HFFc6 (cell line): ENCODE measurements at regions not wholly inside any gene's neighbourhood (a gene's known extent, or its start where the extent isn't known, plus 50 kb on each side); places are given as distances from the start of the nearest gene placed in this dataset.

Experiments used
- DNase-seq: peaks from one replicate; pipeline ENCODE4 v3.0.0-alpha.2; 2018
- H3K27ac Mint-ChIP-seq: 2 replicates; pipeline ENCODE4 v1.8.0; 2020; ENCODE audit warnings: mild to moderate bottlenecking, mixed read lengths
- H3K27me3 Mint-ChIP-seq: 2 replicates; pipeline ENCODE4 v1.8.0; 2021; ENCODE audit warnings: mild to moderate bottlenecking, moderate library complexity, mixed read lengths; ENCODE audit not compliant: insufficient read depth
- H3K36me3 Mint-ChIP-seq: 2 replicates; pipeline ENCODE4 v1.8.0; 2021; ENCODE audit warnings: low read depth, mixed read lengths
- H3K4me1 Mint-ChIP-seq: 2 replicates; pipeline ENCODE4 v1.8.0; 2020; ENCODE audit warnings: low read depth, mixed read lengths
- H3K4me3 Mint-ChIP-seq: 2 replicates; pipeline ENCODE4 v1.8.0; 2020; ENCODE audit warnings: mild to moderate bottlenecking, moderate library complexity, mixed read lengths
- H3K9me3 Mint-ChIP-seq: 2 replicates; pipeline ENCODE4 v1.8.0; 2020; ENCODE audit warnings: mild to moderate bottlenecking, mixed read lengths
- CTCF ChIP-seq: fragments of 200-600 bp; sonication (generic); IDR thresholded peaks from 2 replicates; pipeline ENCODE4 v1.5.0; 2021; ENCODE audit warnings: antibody characterized with exemption, mild to moderate bottlenecking

- no peak for DNase-seq
- Mint-ChIP-seq H3K4me3 (no peak overlapping the region), H3K9me3 (no peaks in the 10 kb centered on the region), H3K36me3 (peaks cover 8% of the 10 kb centered on the region; the same call in 1 of the 2 replicates), H3K27ac (no peak overlapping the region), H3K4me1 (peaks cover 24% of the 10 kb centered on the region), H3K27me3 (no peaks in the 10 kb centered on the region; the same call in 1 of the 2 replicates)
- TF ChIP-seq CTCF: no peak
Observed at GRCh38 chr2:150178591-150178990, 308.9 kb downstream of the RND3 start.

GRCh38 chr2:150174971-150175421 lies 312.5 kb downstream of the RND3 start:
- H3K36me3 Mint-ChIP-seq: 0 out of 2 replicates have a peak, but pooled peaks cover 4% of the 10 kb centered on the region
- no peak for TF ChIP-seq CTCF
- H3K27ac Mint-ChIP-seq: no peak overlapping the region
- H3K4me1 Mint-ChIP-seq: peaks cover 24% of the 10 kb centered on the region
- no peak overlapping the region for H3K4me3 Mint-ChIP-seq
- DNase-seq: no peak
- H3K9me3 Mint-ChIP-seq: peaks cover 4% of the 10 kb centered on the region; the same call in 1 of the 2 replicates
- H3K27me3 Mint-ChIP-seq: no peaks in the 10 kb centered on the region

GRCh38 chr2:150174056-150174805 lies 313.2 kb downstream of the RND3 start:
- Mint-ChIP-seq H3K36me3 (0 out of 2 replicates have a peak, but pooled peaks cover 4% of the 10 kb centered on the region), H3K27ac (no peak overlapping the region), H3K9me3 (peaks cover 4% of the 10 kb centered on the region; the same call in 1 of the 2 replicates), H3K4me3 (no peak overlapping the region), H3K4me1 (peaks cover 30% of the 10 kb centered on the region), H3K27me3 (no peaks in the 10 kb centered on the region)
- no peak for DNase-seq
- TF ChIP-seq CTCF: no peak

GRCh38 chr2:150171065-150171548 lies 316.4 kb downstream of the RND3 start:
- Mint-ChIP-seq H3K9me3 (peaks cover 4% of the 10 kb centered on the region; the same call in 1 of the 2 replicates), H3K36me3 (0 out of 2 replicates have a peak, but pooled peaks cover 4% of the 10 kb centered on the region), H3K27ac (no peak overlapping the region), H3K27me3 (no peaks in the 10 kb centered on the region; the same call in 1 of the 2 replicates), H3K4me3 (no peak overlapping the region), H3K4me1 (peaks cover 42% of the 10 kb centered on the region)
- no peak for DNase-seq
- no peak for TF ChIP-seq CTCF

GRCh38 chr2:150169237-150169629 lies 318.2 kb downstream of the RND3 start:
- no peak overlapping the region for H3K4me3 Mint-ChIP-seq
- H3K4me1 Mint-ChIP-seq: peaks cover 40% of the 10 kb centered on the region
- TF ChIP-seq CTCF: no peak
- no peaks in the 10 kb centered on the region; the same call in 1 of the 2 replicates for H3K27me3 Mint-ChIP-seq
- DNase-seq: peak; percentile 15
- H3K36me3 Mint-ChIP-seq: 0 out of 2 replicates have a peak, but pooled peaks cover 4% of the 10 kb centered on the region
- H3K27ac Mint-ChIP-seq: peak overlapping the region; percentile 62
- H3K9me3 Mint-ChIP-seq: peaks cover 4% of the 10 kb centered on the region; the same call in 1 of the 2 replicates
